Activated T-cell treated with anti-CD3 and anti-CD28 coated beads for 4 hours (primary cell): ENCODE measurements at regions not wholly inside any gene's neighbourhood (a gene's known extent, or its start where the extent isn't known, plus 50 kb on each side); places are given as distances from the start of the nearest gene placed in this dataset.

Experiments used
- DNase-seq: peaks from one replicate; pipeline ENCODE4 v3.0.0-alpha.2; 2020

DNA sequence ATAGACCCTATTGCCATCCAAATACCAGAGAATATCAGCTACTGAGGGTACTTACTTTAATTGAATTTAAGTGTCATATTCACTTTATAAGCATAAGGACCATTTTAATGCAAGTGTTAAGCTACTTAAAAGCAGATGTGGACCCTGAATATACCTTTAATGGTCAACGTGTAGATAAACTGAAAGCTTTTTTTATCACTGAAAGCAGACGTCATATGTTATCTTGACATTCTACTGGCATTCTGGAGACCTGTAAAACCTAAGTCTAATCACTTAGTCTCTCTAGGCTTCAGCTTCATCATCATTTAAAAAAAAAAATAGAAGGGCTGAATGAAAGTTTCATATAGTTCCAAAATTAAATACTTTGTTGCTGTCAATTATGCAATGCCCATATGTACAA lies 116.5 kb downstream of the ELAPOR2 start:
- no peak for DNase-seq

DNA sequence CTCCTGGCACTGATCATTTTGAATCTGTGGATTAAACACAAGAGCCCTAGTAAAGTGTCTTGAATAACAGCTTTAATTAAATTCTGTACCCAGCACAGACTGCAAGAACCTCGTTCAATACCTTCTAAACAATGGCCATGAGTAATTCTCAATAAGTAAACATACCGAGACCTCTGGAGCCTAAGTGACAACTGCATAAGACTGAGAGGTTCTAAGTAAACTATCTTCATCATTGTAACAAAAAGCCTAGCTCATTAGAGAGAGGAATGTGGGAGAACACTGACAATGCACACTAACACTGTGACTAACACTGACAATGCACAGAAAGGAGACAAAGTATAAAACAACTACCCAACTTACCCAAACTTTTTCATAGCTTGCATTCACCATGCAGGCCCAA lies 117.4 kb downstream of the ELAPOR2 start:
- DNase-seq = no peak

DNA sequence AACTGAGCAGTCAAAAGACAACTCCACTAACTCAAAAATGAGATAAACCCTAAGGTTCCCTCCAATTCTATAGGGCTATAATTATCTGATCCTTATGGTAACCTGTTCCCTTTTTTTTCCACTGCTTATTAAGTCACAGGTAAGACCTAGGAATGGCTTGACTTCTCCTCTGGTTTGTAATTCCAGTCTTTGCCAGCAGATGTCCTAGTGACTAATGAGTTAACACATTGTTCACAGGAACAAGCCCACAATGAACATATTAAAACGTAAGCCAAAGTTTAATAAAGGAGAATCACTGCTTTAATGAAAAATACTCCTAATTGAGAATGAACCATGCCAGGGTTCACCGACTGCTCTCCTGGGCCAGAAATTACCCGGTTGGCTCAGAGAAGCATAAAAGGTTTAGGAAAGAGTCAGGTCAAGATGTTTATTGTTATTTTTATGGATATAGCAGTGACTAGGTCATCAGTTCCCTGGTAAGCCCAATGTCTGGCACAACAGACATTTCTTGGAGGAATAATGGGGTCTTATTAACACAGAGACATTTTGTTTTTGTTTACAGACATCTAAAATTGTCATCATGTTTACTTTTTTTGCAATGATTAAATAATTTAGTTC lies 120.1 kb downstream of the ELAPOR2 start:
- peak; percentile 43 for DNase-seq

DNA sequence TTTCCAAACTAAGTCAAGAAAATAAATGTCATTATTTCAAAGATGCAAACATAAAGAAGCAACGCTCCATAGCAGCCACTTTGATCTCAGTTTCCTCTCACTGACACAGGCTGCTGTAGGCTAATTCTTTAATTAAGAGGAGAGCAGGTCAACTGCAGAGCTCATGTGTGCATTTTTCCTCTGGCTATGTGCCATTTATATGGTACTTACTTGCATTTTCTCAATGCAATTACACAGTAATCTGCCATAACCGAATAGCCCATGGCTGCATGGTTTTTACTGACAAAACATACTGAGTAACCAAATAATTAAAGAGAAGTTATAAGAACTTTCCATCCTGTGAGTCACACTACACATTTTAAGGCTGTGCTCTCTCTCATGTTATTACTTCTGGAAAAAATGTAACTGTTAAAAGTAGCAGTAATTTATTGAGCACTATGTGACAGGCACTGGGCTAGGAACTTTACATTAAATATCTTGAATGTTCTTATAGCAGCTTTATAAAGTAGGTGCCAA lies 122.0 kb downstream of the ELAPOR2 start:
- no peak for DNase-seq

DNA sequence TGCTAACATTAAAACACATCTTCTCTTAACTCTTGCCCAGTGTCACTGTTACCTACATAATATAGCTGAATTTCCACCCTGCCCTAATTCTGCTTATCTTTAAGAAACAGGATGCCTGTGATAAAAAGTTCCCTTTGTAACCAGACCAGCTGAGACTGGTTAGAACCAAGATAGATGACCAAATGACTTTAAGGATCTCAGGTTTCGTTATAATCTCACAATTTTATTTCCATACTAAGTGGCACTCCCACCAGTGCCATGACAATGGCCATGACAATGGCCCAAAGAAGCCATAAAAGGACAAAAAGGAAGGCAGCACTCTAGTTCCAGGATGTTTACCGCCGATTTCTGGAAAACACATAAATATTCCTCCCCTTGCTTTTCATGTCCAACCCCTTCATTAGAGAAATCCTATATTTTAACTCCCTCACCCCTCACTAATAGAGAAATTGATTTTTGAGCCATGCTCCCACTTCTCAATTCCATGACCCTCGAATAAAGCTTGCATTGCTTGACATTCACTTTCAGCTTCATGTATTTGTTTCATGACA lies 126.1 kb downstream of the ELAPOR2 start:
- DNase-seq = no peak

DNA sequence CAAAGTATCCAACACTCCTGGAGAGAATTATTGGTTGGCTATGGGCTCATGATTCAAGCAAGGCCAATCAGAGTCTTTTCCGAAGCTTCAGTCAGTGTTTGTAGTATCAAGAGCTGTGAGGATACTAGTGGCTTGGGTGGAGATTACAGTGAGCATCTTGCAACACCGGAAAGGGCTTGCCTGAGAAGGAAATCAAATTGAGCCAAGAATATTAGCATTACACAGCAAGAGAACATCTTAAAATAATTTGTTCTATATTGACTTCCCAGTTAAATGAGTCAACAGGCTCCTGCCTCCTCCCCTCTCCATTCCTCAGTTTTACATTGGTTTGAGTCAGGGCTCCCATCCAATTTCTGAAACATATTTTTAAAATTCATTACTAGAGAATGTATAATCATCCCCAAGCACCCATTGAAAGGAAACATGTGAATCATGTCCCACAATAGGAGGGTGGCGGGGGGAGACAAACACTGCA lies 127.4 kb downstream of the ELAPOR2 start:
- no peak for DNase-seq

DNA sequence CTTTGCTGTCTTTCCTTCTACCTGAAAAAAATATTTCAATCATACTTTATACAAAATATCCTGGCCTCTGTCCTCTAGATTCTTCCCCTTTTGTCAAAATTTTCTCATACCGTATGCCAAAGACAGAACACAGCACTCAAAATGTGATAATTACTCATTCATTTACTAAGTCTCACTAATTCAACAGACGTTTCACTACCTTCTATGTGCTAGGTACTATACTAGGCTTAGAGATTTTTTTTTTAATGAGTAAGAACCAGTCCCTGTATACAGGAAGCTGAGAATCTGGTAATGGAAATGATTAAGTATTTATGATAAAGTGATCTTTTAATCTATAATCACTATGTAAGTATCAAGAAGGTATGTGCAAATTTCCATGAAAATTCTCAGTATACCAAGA lies 128.0 kb downstream of the ELAPOR2 start:
- no peak for DNase-seq

DNA sequence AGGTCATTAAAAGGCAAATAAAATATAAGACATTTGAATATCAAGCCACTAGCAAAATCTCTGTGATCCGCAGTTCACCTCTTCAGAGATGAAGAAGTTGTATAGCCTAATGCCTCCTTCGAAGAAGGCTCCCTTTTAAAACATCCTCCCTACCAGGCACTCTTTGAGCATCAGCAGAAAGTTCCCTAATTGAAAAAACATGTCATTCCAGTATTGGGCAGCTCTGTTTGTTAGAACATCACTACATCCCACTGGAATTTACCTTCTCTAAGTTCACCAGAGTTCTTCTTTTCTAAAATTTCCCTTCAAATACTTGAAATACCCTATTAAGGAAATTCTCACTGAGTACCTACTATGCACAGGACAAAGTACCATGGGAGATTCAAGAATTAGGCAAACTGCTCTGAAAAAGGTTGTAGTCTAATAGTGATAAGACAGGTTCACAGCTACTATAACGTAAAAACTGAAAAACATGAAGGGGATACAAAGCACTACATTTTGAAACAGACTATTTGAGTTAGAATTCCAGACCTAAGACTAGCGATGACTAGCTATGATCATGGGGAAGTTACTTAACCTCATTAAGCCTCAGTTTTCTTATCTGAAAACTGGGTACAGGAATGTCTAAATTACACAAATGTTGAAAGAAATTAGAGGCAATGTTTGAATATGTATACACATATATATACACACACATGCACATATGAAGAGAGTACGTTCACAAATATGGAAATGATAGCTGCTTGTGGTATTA lies 128.7 kb downstream of the ELAPOR2 start:
- no peak for DNase-seq

DNA sequence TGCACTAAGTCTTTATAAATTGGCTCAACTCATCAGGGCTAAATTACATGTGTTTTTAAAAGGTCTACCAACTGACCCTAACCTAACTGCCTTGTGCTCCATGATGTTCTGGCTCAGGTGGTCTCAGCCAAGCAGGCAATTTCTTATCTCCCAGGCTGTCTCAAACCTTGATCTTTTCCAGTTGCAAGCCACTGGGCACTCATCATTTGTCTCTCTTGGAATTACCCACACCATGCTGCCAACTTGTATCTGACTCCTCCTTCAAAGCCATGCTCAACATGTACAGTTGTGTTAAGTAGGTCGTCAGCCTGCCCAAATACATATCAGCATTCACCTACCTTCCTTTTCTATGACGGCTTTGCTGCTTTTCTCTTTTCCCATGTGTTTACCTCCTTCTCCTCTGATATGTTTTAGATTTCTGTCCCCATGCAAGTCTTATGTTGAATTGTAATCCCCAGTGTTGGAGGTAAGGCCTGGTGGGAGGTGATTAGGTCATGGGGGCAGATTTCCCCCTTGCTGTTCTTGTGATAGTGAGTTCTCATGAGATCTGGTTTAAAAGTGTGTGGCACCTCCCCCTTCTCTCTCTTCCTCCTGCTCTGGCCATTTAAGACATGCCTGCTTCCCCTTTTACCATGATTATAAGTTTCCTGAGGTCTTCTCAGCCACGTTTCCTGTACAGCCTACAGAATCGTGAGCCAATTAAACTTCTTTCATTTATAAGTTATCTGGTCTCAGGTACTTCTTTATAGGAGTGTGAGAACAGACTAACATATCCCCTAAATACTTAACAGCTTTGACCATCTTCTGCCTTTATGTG lies 130.0 kb downstream of the ELAPOR2 start:
- DNase-seq = no peak

DNA sequence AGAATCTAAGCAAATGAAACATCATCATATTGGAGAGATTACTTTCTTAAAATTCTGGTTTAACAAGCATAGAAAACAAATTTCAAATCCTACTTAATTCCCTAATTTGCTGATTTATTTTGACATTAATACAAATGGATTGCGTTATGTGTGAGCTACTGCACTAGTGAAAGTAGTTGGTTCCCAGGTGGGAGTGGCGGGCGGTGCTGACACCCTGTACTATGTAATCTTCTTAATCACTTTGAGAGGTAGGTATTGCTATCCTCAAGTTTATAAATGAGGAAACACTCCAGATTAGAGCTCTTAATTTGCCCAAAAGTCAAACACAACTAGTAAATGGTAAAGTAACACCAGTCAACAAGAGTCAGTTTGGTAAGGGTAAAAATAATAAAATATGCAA lies 131.1 kb downstream of the ELAPOR2 start:
- no peak for DNase-seq

DNA sequence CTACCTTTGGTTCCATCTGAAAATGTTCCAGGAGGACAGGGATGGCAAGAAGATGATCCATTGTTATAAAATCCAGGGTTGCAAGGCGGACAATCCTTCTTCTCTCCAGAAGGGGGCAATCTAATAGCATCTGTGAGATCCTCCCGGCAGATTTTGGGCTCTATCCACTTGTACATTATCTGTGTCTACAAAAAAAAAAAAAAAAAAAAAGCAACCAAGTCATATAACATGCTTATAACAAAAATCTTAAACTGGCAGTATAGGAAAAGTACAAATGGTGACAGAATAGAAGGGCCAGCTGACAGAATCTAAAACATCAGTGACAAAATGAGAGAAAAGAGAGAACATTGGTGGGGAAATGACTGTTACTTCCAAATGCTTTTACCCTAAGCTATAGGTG lies 132.7 kb downstream of the ELAPOR2 start:
- DNase-seq = peak; percentile 13

DNA sequence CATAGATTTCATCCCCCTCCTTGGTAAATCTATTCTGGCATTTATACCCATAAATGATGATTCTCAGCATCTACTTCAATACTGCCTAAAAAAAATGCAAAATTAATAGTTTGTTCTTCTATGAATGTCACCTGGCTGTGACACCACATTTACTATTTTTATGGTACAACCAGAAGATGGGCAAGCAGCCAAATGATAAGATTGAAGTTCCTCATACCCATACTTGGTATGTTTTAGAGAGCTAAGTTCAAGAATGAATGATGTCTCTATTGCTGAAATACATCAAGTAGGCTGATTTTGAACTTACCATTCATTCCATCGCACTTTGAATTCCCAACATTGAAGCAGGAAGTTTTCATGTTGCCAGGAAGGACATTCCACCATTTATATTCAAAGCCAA lies 134.2 kb downstream of the ELAPOR2 start:
- no peak for DNase-seq

DNA sequence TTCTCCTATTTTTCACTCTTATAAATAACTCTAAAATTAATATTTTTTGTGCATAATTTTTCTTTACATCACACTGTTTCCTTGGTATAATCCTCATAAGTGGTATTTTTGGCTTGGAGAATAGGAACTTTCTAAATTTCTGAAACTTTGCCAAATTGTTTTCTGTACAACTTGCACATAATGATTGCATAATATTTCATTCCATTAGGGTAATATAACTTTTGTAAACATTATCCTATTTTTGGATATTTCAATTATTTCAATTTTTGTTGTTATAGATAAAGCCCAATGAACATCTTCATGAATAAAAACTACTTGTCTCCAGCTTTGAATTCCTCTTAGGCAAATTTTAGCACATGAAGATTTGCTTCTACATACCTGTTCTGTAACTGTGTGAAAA lies 135.9 kb downstream of the ELAPOR2 start:
- no peak for DNase-seq

DNA sequence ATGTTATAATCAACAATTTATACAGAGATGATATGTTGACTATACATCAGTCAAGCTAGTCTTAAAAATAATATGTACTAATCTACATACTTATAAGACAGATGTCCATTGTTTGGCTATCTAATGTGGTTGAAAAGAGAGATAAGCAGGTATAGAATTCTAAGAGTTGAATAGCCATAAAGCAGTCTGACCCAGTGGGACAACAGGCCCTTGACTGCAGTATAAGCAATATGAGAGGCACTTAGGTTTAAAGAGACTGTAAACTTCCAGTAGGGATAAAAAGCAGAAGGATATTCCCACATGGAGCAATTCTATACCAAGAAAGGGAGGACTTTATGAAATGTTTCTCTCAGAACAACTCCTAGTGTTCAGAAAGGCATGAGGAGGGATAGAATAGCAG lies 139.3 kb downstream of the ELAPOR2 start:
- DNase-seq = no peak

DNA sequence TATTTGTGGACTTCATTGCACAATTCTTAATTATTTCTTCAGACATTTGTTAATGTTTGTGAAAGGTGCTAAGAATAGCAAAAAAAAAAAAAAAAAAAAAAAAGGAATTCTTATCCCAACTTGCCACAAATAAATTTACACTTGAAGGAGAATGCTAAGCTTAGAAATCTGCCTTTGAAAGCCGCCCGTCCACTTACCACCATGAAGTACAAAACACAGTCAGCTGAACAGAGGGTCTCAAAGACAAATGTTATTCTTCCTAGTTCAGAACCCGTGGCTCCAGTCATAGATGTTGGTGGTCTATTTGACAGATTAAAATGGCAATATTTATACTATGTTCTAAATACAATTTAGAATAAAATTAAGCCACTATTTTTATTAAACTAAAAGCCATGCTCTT lies 141.2 kb downstream of the ELAPOR2 start:
- no peak for DNase-seq

DNA sequence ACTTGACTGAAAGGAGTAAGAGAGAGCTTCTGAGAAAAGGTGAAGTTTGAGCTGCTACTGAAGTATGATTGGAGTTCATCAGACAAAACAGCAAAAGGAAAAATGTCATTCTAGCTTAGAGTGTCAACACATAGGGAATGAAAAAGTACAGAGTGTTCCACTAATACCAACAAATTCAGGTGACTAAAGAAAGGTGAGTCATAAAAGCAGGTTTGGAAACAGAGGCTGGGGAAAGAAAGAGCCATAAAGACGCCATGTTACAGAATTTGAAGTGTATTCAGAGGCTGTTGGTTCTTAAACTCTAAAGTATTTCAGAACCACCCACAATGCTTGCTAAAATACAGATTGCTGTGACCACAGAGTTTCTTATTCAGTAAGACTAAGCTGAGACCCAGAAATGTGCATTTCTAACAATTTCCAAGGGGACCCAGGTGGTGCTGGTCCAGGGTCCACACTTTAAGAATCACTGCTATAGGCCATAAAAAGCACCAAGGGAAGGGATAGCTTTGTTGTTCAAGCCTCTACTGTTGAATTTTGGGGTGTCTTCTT lies 143.1 kb downstream of the ELAPOR2 start:
- DNase-seq = no peak

DNA sequence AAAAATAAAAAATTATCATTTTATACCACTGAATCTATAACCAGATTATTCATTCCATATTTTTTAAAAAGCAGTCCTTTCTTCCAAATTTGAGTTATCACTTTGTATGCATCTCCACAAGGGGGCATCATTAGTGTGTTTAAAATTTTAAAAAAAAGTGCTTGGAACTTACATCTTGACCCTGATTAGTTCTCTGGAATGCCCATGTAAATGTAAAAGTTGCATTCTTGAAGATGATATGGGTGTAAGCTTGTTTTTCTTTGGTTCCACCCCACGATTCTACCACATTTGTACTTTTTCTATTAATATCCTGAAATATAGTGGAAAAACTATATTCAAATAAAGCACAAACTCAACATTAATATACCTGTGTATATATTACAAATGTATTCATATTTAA lies 144.9 kb downstream of the ELAPOR2 start:
- no peak for DNase-seq
